H9 (cell line): ENCODE measurements at regions not wholly inside any gene's neighbourhood (a gene's known extent, or its start where the extent isn't known, plus 50 kb on each side); places are given as distances from the start of the nearest gene placed in this dataset.

ENCODE experiments used
- DNase-seq: peaks from one replicate; pipeline ENCODE4 v3.0.0-alpha.2; 2017
- H2AFZ ChIP-seq: one replicate; pipeline ENCODE4 v1.6.1; 2013; ENCODE audit warnings: mild to moderate bottlenecking, low read length, control low read depth, moderate library complexity
- H2AK5ac ChIP-seq: 2 replicates; pipeline ENCODE4 v1.6.1; 2013; ENCODE audit warnings: low read length, control low read depth, mixed read lengths; ENCODE audit not compliant: insufficient read length
- H2BK120ac ChIP-seq: one replicate; pipeline ENCODE4 v1.6.1; 2013; ENCODE audit warnings: low read depth, mild to moderate bottlenecking, low read length, control low read depth, inconsistent platforms; ENCODE audit not compliant: poor library complexity, severe bottlenecking
- H2BK12ac ChIP-seq: 2 replicates; pipeline ENCODE4 v1.6.1; 2013; ENCODE audit warnings: low read length, control low read depth, mixed read lengths, low read depth; ENCODE audit not compliant: insufficient read length
- H2BK15ac ChIP-seq: 2 replicates; pipeline ENCODE4 v1.6.1; 2013; ENCODE audit warnings: low read depth, low read length, control low read depth
- H2BK20ac ChIP-seq: one replicate; pipeline ENCODE4 v1.6.1; 2013; ENCODE audit warnings: low read depth, mild to moderate bottlenecking, low read length, control low read depth, inconsistent platforms; ENCODE audit not compliant: poor library complexity, severe bottlenecking
- H2BK5ac ChIP-seq: 2 replicates; pipeline ENCODE4 v1.6.1; 2013; ENCODE audit warnings: low read length, control low read depth, mixed read lengths; ENCODE audit not compliant: insufficient read length
- H3K14ac ChIP-seq: 2 replicates; pipeline ENCODE4 v1.6.1; 2013; ENCODE audit warnings: low read length, control low read depth; ENCODE audit not compliant: insufficient read depth
- H3K18ac ChIP-seq: 2 replicates; pipeline ENCODE4 v1.6.1; 2013; ENCODE audit warnings: low read depth, mild to moderate bottlenecking, mixed read lengths, low read length, control low read depth; ENCODE audit not compliant: insufficient read length
- H3K23ac ChIP-seq: 2 replicates; pipeline ENCODE4 v1.6.1; 2013; ENCODE audit warnings: low read length, control low read depth, mixed read lengths, low read depth; ENCODE audit not compliant: insufficient read length
- H3K23me2 ChIP-seq: 2 replicates; pipeline ENCODE4 v1.6.1; 2013; ENCODE audit warnings: low read depth, mild to moderate bottlenecking, mixed read lengths, low read length, control low read depth; ENCODE audit not compliant: insufficient read length, poor library complexity, severe bottlenecking
- H3K27ac ChIP-seq: 2 replicates; pipeline ENCODE4 v1.5.1; 2013; ENCODE audit warnings: low read length, control low read depth, mixed read lengths, low read depth; ENCODE audit not compliant: insufficient read length
- H3K27me3 ChIP-seq: 2 replicates; pipeline ENCODE4 v1.6.1; 2013; ENCODE audit warnings: low read length, control low read depth, inconsistent platforms; ENCODE audit not compliant: insufficient read depth
- H3K4ac ChIP-seq: 2 replicates; pipeline ENCODE4 v1.6.1; 2013; ENCODE audit warnings: low read depth, mild to moderate bottlenecking, control low read depth, inconsistent platforms, low read length, moderate library complexity
- H3K4me1 ChIP-seq: 2 replicates; pipeline ENCODE4 v1.6.1; 2013; ENCODE audit warnings: low read length, control low read depth, inconsistent platforms; ENCODE audit not compliant: insufficient read depth
- H3K4me2 ChIP-seq: 2 replicates; pipeline ENCODE4 v1.6.1; 2013; ENCODE audit warnings: low read length, control low read depth, mixed read lengths; ENCODE audit not compliant: insufficient read length, insufficient read depth
- H3K56ac ChIP-seq: 2 replicates; pipeline ENCODE4 v1.6.1; 2013; ENCODE audit warnings: low read depth, mild to moderate bottlenecking, mixed read lengths, low read length, control low read depth; ENCODE audit not compliant: insufficient read length
- H3K79me1 ChIP-seq: 2 replicates; pipeline ENCODE4 v1.6.1; 2013; ENCODE audit warnings: low read depth, mild to moderate bottlenecking, moderate library complexity, low read length, control low read depth, inconsistent platforms; ENCODE audit not compliant: insufficient read depth, poor library complexity, severe bottlenecking
- H3K79me2 ChIP-seq: 2 replicates; pipeline ENCODE4 v1.6.1; 2013; ENCODE audit warnings: low read length, control low read depth, inconsistent platforms; ENCODE audit not compliant: insufficient read depth
- H3K9ac ChIP-seq: 2 replicates; pipeline ENCODE4 v1.6.1; 2013; ENCODE audit warnings: low read length, control low read depth, mixed read lengths; ENCODE audit not compliant: insufficient read length; ENCODE audit errors: extremely low read depth
- H3K9me3 ChIP-seq: one replicate; pipeline ENCODE4 v1.6.1; 2013; ENCODE audit warnings: low read depth, low read length, inconsistent platforms; ENCODE audit not compliant: control insufficient read depth
- H3T11ph ChIP-seq: one replicate; pipeline ENCODE4 v1.6.1; 2013; ENCODE audit warnings: mild to moderate bottlenecking, low read length, control low read depth, inconsistent platforms
- H4K20me1 ChIP-seq: one replicate; pipeline ENCODE4 v1.6.1; 2013; ENCODE audit not compliant: control insufficient read depth, insufficient read length, insufficient read depth
- H4K5ac ChIP-seq: 2 replicates; pipeline ENCODE4 v1.6.1; 2013; ENCODE audit warnings: low read depth, mild to moderate bottlenecking, mixed read lengths, low read length, control low read depth; ENCODE audit not compliant: insufficient read length
- H4K8ac ChIP-seq: replicated peaks from 2 replicates; pipeline ENCODE4 v1.6.1; 2013; ENCODE audit warnings: low read length, control low read depth, mixed read lengths, low read depth; ENCODE audit not compliant: insufficient read length
- H4K91ac ChIP-seq: 2 replicates; pipeline ENCODE4 v1.6.1; 2013; ENCODE audit warnings: low read depth, mild to moderate bottlenecking, moderate library complexity, mixed read lengths, low read length, control low read depth; ENCODE audit not compliant: insufficient read length
- H3K27ac Mint-ChIP-seq, 3 experiments: 2 replicates in 2 of 3; 3 replicates in 1 of 3; pipeline ENCODE4 v1.8.0; 2020 to 2021; ENCODE audit warnings: mixed read lengths in 3 of 3, mild to moderate bottlenecking in 1 of 3, moderate library complexity in 1 of 3
- H3K27me3 Mint-ChIP-seq: 2 replicates; pipeline ENCODE4 v1.8.0; 2021; ENCODE audit warnings: low read depth, mild to moderate bottlenecking, moderate library complexity, mixed read lengths
- H3K36me3 Mint-ChIP-seq, 3 experiments: 2 replicates in 2 of 3; 3 replicates in 1 of 3; pipeline ENCODE4 v1.8.0; 2020 to 2021; ENCODE audit warnings: low read depth in 3 of 3, mixed read lengths in 3 of 3; ENCODE audit not compliant: insufficient read depth in 1 of 3
- H3K4me1 Mint-ChIP-seq, 2 experiments: 2 replicates each; pipeline ENCODE4 v1.8.0; 2020; ENCODE audit warnings: mixed read lengths in 2 of 2
- H3K4me3 Mint-ChIP-seq, 2 experiments: 2 replicates in 1 of 2; 3 replicates in 1 of 2; pipeline ENCODE4 v1.8.0; 2020 to 2021; ENCODE audit warnings: mild to moderate bottlenecking in 2 of 2, mixed read lengths in 2 of 2, moderate library complexity in 1 of 2
- H3K9me3 Mint-ChIP-seq, 2 experiments: 2 replicates in 1 of 2; 3 replicates in 1 of 2; pipeline ENCODE4 v1.8.0; 2020; ENCODE audit warnings: mild to moderate bottlenecking in 2 of 2, mixed read lengths in 2 of 2, moderate library complexity in 1 of 2
- CTCF ChIP-seq: fragments of 200-600 bp; sonication (generic); conservative IDR thresholded peaks from 3 replicates; pipeline ENCODE4 v1.8.0; 2021; ENCODE audit warnings: antibody characterized with exemption, mild to moderate bottlenecking
- WGBS: extraction: QIAGEN DNeasy Blood & Tissue Kit; methylation state at CpG from one replicate; pipeline ENCODE4 v1.1.7; 2013; ENCODE audit warnings: missing lambda C conversion rate, low lambda C conversion rate, mixed read lengths; ENCODE audit not compliant: insufficient read length; ENCODE audit errors: extremely low coverage; 5-methylcytosine and 5-hydroxymethylcytosine counted together

- WGBS, result no CpG with 5 or more reads among the region's 7 CpGs
- no peaks in the 10 kb centered on the region for H3K9me3 ChIP-seq
- no peak overlapping the region for H2BK20ac ChIP-seq
- Mint-ChIP-seq H3K9me3 (no peaks in the 10 kb centered on the region), H3K4me3 (no peak overlapping the region), H3K36me3 (no peaks in the 10 kb centered on the region), H3K27me3 (no peaks in the 10 kb centered on the region), H3K27ac (no peak overlapping the region), H3K4me1 (peaks cover 7 to 11% of the 10 kb centered on the region in 2 experiments)
- H3K14ac ChIP-seq, result no peak overlapping the region
- no peak overlapping the region for H4K8ac ChIP-seq
- H2BK15ac ChIP-seq, result no peak overlapping the region
- no peak overlapping the region for H3K9ac ChIP-seq
- no peak overlapping the region for H2BK12ac ChIP-seq
- no peak overlapping the region for H3K4ac ChIP-seq
- no peaks in the 10 kb centered on the region for H3K79me1 ChIP-seq
- H3K18ac ChIP-seq, result no peak overlapping the region
- H3K23me2 ChIP-seq, result no peaks in the 10 kb centered on the region
- no peak overlapping the region for H2BK120ac ChIP-seq
- no peak overlapping the region for H4K91ac ChIP-seq
- H3K4me2 ChIP-seq, result no peak overlapping the region
- no peak overlapping the region for H2BK5ac ChIP-seq
- no peaks in the 10 kb centered on the region; the same call in 1 of the 2 replicates for H3K4me1 ChIP-seq
- H4K20me1 ChIP-seq, result no peaks in the 10 kb centered on the region
- no peaks in the 10 kb centered on the region for H3K79me2 ChIP-seq
- H2AK5ac ChIP-seq, result no peak overlapping the region
- no peak overlapping the region for H3K56ac ChIP-seq
- H3K27ac ChIP-seq, result no peak overlapping the region
- peak; percentile 37; the same call in 2 of the 3 replicates for TF ChIP-seq CTCF
- H3T11ph ChIP-seq, result no peak overlapping the region
- no peaks in the 10 kb centered on the region for H3K27me3 ChIP-seq
- peak; percentile 65 for DNase-seq
- H2AFZ ChIP-seq, result no peak overlapping the region
- H3K23ac ChIP-seq, result no peak overlapping the region
- no peak overlapping the region for H4K5ac ChIP-seq
Measured at GRCh38 chr4:28443801-28444412, 1583.3 kb downstream of the STIM2 start.
